ENCODE measurements at regions not wholly inside any gene's neighbourhood (a gene's known extent, or its start where the extent isn't known, plus 50 kb on each side); places are given as distances from the start of the nearest gene placed in this dataset.
"Not testable (repeated sequence)": the region's sequence is repeated elsewhere in the genome, so short reads cannot be mapped to it uniquely, and the experiment has no call there.

DNA sequence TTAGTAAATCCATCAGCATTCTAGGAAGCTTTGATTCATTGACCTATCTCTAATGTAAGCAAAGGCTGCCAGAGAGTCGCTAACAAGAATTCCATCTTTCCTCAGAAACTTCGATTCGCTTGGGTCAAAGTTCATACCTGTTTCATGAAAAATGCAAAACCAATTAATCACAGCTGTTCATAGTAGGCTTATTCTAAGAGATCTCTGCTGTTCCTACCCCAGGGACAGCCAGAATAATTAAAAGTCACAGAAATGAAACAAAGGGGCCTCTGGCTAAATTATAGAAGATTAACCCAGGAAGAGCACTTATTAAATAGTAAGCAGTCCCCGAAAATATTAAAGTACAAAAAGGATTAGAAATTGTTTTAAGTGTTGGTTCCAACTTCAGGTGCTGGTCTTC lies 280.1 kb upstream of the FRG2C start:
- TF ChIP-seq BACH2 (CRISPR knock-in tag; IDR thresholded peaks at IDR 0.05; ENCODE audit: borderline replicate concordance); RARB (CRISPR knock-in tag; IDR thresholded peaks at IDR 0.05); PPARA (CRISPR knock-in tag; IDR thresholded peaks at IDR 0.05; ENCODE audit: borderline replicate concordance); GLIS3 (CRISPR knock-in tag; IDR thresholded peaks at IDR 0.05); ZFP3 (CRISPR knock-in tag; IDR thresholded peaks at IDR 0.05): not testable (repeated sequence)
- TF ChIP-seq, protein P1, sequence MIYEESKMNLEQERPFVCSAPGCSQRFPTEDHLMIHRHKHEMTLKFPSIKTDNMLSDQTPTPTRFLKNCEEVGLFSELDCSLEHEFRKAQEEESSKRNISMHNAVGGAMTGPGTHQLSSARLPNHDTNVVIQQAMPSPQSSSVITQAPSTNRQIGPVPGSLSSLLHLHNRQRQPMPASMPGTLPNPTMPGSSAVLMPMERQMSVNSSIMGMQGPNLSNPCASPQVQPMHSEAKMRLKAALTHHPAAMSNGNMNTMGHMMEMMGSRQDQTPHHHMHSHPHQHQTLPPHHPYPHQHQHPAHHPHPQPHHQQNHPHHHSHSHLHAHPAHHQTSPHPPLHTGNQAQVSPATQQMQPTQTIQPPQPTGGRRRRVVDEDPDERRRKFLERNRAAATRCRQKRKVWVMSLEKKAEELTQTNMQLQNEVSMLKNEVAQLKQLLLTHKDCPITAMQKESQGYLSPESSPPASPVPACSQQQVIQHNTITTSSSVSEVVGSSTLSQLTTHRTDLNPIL (CRISPR knock-in tag; IDR thresholded peaks at IDR 0.05; ENCODE audit: low read depth): not testable (repeated sequence)
- TF ChIP-seq, protein P2, sequence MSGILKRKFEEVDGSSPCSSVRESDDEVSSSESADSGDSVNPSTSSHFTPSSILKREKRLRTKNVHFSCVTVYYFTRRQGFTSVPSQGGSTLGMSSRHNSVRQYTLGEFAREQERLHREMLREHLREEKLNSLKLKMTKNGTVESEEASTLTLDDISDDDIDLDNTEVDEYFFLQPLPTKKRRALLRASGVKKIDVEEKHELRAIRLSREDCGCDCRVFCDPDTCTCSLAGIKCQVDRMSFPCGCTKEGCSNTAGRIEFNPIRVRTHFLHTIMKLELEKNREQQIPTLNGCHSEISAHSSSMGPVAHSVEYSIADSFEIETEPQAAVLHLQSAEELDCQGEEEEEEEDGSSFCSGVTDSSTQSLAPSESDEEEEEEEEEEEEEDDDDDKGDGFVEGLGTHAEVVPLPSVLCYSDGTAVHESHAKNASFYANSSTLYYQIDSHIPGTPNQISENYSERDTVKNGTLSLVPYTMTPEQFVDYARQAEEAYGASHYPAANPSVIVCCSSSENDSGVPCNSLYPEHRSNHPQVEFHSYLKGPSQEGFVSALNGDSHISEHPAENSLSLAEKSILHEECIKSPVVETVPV (CRISPR knock-in tag; IDR thresholded peaks at IDR 0.05): not testable (repeated sequence)

All from SK-N-SH treated with all-trans-retinoic acid at 6 μM for 48 hours (cell line).